Body of pancreas (tissue), 4 donors: ENCODE measurements at regions not wholly inside any gene's neighbourhood (a gene's known extent, or its start where the extent isn't known, plus 50 kb on each side); places are given as distances from the start of the nearest gene placed in this dataset.

Experiments used
- ATAC-seq: fragments of 150-250 bp; one replicate; pipeline ENCODE4 v1.9.1; 2016
- DNase-seq, 4 donors: peaks; one replicate each; pipeline ENCODE4 v3.0.0-alpha.2; 2019
- H3K27ac ChIP-seq, 4 donors: fragments of 200-600 bp; sonication (generic); 1 replicate in 3 of 4; 2 replicates in 1 of 4; pipeline versions ENCODE4 v1.5.1 to v1.6.1; 2016 to 2019; ENCODE audit warnings: mild to moderate bottlenecking in 1 of 4, mixed read lengths in 1 of 4, moderate library complexity in 1 of 4
- H3K27me3 ChIP-seq, 2 donors: fragments of 200-600 bp; sonication (generic); one replicate each; pipeline ENCODE4 v1.6.0; 2016; ENCODE audit warnings: mild to moderate bottlenecking in 1 of 2
- H3K36me3 ChIP-seq, 2 donors: fragments of 200-600 bp; sonication (generic); replicated peaks in 1 of 2; 2 replicates each; pipeline ENCODE4 v1.5.1; 2016; ENCODE audit warnings: low read depth in 2 of 2; ENCODE audit not compliant: insufficient read depth in 1 of 2
- H3K4me1 ChIP-seq: fragments of 200-600 bp; sonication (generic); one replicate; pipeline ENCODE4 v1.6.0; 2016
- H3K4me3 ChIP-seq, 2 donors: fragments of 200-600 bp; sonication (generic); 1 replicate in 1 of 2; 2 replicates in 1 of 2; pipeline ENCODE4 v1.5.1; 2016 to 2019
- H3K9me3 ChIP-seq, 3 donors: fragments of 200-600 bp; sonication (generic); 1 replicate in 2 of 3; 2 replicates in 1 of 3; pipeline ENCODE4 v1.5.1; 2016
- POLR2A ChIP-seq, 3 donors: fragments of 450-650 bp; IDR thresholded peaks; one replicate each; pipeline ENCODE4 v1.6.1; 2016; ENCODE audit warnings: antibody characterized with exemption in 3 of 3, mild to moderate bottlenecking in 2 of 3
- WGBS, 2 donors: methylation state at CpG; one replicate each; pipeline ENCODE4 v1.1.5; 2017; 5-methylcytosine and 5-hydroxymethylcytosine counted together
- intact Hi-C: fragments of 100-400 bp; cut with DNase I; formaldehyde crosslinking; loops from one replicate; pipeline ENCODE4 v1.15.1; 2023
- TF ChIP-seq, protein P1 (sequence below), 7 experiments: fragments of 450-650 bp in 4 of 7; fragments of 200-600 bp in 3 of 7; sonication (generic) in 3 of 7; IDR thresholded peaks; one replicate each; pipeline ENCODE4 v1.5.1; 2016 to 2019; ENCODE audit warnings: antibody characterized with exemption in 7 of 7

DNA sequence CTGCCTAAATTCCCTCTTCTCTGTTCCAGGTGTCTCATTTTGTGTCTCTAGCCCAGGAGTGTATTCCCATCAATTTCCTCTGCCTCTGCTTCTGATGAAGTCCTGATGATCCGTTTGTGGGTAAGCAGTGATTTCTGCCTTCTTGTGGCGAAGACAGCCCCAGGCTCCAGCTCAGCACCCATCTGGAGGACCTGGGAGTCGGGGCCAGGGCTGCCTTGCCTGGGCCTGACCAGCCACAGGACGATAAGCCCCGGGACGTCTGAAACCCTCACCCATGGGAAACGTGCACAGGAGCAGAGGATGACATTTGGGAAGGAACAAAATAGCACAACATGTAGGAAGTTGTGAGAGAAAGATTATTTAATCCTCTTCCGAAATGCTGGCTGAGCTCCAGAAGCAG is 206.9 kb downstream of the FBXO15 start:
- Histone ChIP-seq H3K36me3 (no peaks in the 10 kb centered on the region), H3K9me3 (no peaks in the 10 kb centered on the region), H3K27me3 (no peaks in the 10 kb centered on the region), H3K27ac (no peak overlapping the region), H3K4me3 (no peak overlapping the region), H3K4me1 (no peaks in the 10 kb centered on the region)
- intact Hi-C loops = no loop called here
- ATAC-seq (no peak), DNase-seq (no peak)
- WGBS, 2 donors = 57 to 61% methylated on average over 8 of the region's 8 CpGs
- TF ChIP-seq, protein P1, sequence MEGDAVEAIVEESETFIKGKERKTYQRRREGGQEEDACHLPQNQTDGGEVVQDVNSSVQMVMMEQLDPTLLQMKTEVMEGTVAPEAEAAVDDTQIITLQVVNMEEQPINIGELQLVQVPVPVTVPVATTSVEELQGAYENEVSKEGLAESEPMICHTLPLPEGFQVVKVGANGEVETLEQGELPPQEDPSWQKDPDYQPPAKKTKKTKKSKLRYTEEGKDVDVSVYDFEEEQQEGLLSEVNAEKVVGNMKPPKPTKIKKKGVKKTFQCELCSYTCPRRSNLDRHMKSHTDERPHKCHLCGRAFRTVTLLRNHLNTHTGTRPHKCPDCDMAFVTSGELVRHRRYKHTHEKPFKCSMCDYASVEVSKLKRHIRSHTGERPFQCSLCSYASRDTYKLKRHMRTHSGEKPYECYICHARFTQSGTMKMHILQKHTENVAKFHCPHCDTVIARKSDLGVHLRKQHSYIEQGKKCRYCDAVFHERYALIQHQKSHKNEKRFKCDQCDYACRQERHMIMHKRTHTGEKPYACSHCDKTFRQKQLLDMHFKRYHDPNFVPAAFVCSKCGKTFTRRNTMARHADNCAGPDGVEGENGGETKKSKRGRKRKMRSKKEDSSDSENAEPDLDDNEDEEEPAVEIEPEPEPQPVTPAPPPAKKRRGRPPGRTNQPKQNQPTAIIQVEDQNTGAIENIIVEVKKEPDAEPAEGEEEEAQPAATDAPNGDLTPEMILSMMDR (IDR thresholded peaks at IDR 0.05) = no peak
- no peak for TF ChIP-seq POLR2A (IDR thresholded peaks at IDR 0.05)

DNA sequence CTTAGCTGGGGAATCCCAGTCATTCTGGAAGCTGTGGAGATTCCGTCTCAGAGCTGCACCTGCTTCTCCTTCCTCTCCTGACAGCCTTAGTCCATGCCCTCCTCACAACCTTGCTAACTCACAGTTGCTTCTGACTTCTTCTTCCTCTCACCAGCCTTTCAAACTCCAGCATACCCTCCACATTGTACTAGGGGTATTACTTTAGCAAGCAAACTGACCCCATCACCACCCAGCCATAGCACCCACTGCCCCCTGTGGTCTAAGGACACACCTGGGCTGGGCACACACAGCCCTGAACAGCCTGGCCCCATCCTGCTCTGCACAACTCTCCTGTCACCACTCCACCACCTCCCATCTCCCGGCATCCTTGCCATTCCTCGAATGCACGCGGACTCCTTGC is 208.2 kb downstream of the FBXO15 start:
- ATAC-seq (no peak), DNase-seq (no peak)
- 62 to 77% methylated on average over 5 of the region's 5 CpGs for WGBS, 2 donors
- H3K27me3 ChIP-seq = no peaks in the 10 kb centered on the region
- no peak overlapping the region for H3K27ac ChIP-seq
- no peaks in the 10 kb centered on the region for H3K4me1 ChIP-seq
- no peak overlapping the region for H3K4me3 ChIP-seq
- no peaks in the 10 kb centered on the region for H3K36me3 ChIP-seq
- no peaks in the 10 kb centered on the region for H3K9me3 ChIP-seq
- intact Hi-C loops = no loop called here
- TF ChIP-seq POLR2A (IDR thresholded peaks at IDR 0.05) = no peak
- TF ChIP-seq, protein P1 (IDR thresholded peaks at IDR 0.05) = no peak

DNA sequence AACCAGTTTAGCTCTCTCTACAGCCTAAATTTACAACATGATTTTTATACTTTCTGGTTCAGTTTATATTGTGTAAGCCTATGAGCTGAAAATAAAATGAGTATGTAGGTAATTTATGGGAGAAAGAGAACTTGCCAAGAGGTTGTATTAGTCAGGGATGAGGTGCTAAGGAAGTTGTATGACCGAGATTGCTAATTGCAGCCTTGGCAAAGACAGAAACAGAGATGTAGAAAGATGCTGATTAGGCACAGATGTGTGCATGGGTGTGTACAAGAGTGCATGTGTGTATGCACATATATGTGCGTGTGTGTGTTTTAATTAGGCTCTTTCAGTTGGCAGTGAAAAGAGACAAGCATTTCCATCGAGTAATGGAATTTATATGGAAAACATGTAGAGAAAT is 213.9 kb downstream of the FBXO15 start:
- Histone ChIP-seq H3K27me3 (no peaks in the 10 kb centered on the region), H3K4me1 (no peaks in the 10 kb centered on the region), H3K9me3 (no peaks in the 10 kb centered on the region), H3K27ac (no peak overlapping the region), H3K36me3 (no peaks in the 10 kb centered on the region), H3K4me3 (no peak overlapping the region)
- no peak for TF ChIP-seq POLR2A (IDR thresholded peaks at IDR 0.05)
- TF ChIP-seq, protein P1 (IDR thresholded peaks at IDR 0.05) = no peak
- no peak for DNase-seq
- no peak for ATAC-seq
- WGBS, 2 donors = 71 to 73% methylated on average over 3 of the region's 3 CpGs
- intact Hi-C loops = no loop called here

GRCh38 chr18:73932976-73933375 is 214.7 kb downstream of the FBXO15 start:
- TF ChIP-seq POLR2A (IDR thresholded peaks at IDR 0.05) = no peak
- TF ChIP-seq, protein P1 (IDR thresholded peaks at IDR 0.05) = no peak
- whole genome bisulfite sequencing, 2 donors = 66 to 90% methylated on average over 4 of the region's 4 CpGs

DNA sequence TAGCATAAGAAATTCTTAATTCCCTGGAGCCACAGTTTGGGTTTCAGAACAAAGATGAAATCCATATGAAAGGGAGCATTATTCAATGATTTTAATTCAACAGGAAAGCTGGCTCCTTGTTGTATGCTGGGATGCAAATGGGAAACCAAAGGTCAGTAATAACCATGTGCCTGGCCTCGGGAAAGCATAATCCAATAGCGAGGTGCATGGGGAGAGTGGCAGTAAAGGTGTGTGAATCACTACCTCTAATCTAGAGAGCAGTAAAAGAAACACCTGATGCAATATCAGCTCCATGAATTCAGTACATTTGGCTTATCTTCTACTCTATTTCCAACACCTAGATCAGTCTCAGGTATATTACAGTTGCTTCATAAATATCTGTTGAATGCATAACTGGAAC is 220.1 kb downstream of the FBXO15 start:
- intact Hi-C loops = no loop called here
- TF ChIP-seq, protein P1 (IDR thresholded peaks at IDR 0.05) = no peak
- no peak for TF ChIP-seq POLR2A (IDR thresholded peaks at IDR 0.05)
- H3K4me3 ChIP-seq = no peak overlapping the region
- no peak overlapping the region for H3K27ac ChIP-seq
- ATAC-seq (no peak), DNase-seq (no peak)
- no peaks in the 10 kb centered on the region for H3K9me3 ChIP-seq
- H3K36me3 ChIP-seq = no peaks in the 10 kb centered on the region
- no peaks in the 10 kb centered on the region for H3K27me3 ChIP-seq
- WGBS, 2 donors = 60 to 65% methylated on average over 2 of the region's 2 CpGs
- no peaks in the 10 kb centered on the region for H3K4me1 ChIP-seq

More at GRCh38 chr18:73932976-73933375, 214.7 kb downstream of the FBXO15 start:
- H3K4me3 ChIP-seq = no peak overlapping the region
- no peaks in the 10 kb centered on the region for H3K9me3 ChIP-seq
- no peak overlapping the region for H3K27ac ChIP-seq
- no peaks in the 10 kb centered on the region for H3K4me1 ChIP-seq
- DNase-seq (no peak), ATAC-seq (no peak)
- H3K36me3 ChIP-seq = no peaks in the 10 kb centered on the region
- no peaks in the 10 kb centered on the region for H3K27me3 ChIP-seq
- intact Hi-C loops = no loop called here
